ENCODE measurements at regions not wholly inside any gene's neighbourhood (a gene's known extent, or its start where the extent isn't known, plus 50 kb on each side); places are given as distances from the start of the nearest gene placed in this dataset.

GRCh38 chr7:96562458-96562857 is 147.2 kb downstream of the SEM1 start:
- Histone ChIP-seq H3K23ac (ENCODE audit: insufficient read length, low read depth, low read length) (no peak overlapping the region), H2BK12ac (ENCODE audit: insufficient read length, low read depth, low read length) (no peak overlapping the region), H3K23me2 (ENCODE audit: insufficient read length, low read depth, low read length, poor library complexity, severe bottlenecking) (no peaks in the 10 kb centered on the region), H3K27me3 (ENCODE audit: insufficient read depth, low read length) (no peaks in the 10 kb centered on the region), H2AFZ (ENCODE audit: low read length) (no peak overlapping the region), H4K20me1 (ENCODE audit: control insufficient read depth, insufficient read depth, insufficient read length) (no peaks in the 10 kb centered on the region), H3K79me1 (ENCODE audit: insufficient read depth, low read depth, low read length, poor library complexity, severe bottlenecking) (no peaks in the 10 kb centered on the region), H3K4me1 (ENCODE audit: insufficient read depth, low read length) (no peaks in the 10 kb centered on the region; the same call in 1 of the 2 replicates), H3K27ac (ENCODE audit: insufficient read length, low read depth, low read length) (no peak overlapping the region), H3K14ac (ENCODE audit: insufficient read depth, low read length) (no peak overlapping the region), H3K56ac (ENCODE audit: insufficient read length, low read depth, low read length) (no peak overlapping the region), H2BK20ac (ENCODE audit: low read depth, low read length, poor library complexity, severe bottlenecking) (no peak overlapping the region), H4K91ac (ENCODE audit: insufficient read length, low read depth, low read length) (no peak overlapping the region), H4K8ac (replicated peaks; ENCODE audit: insufficient read length, low read depth, low read length) (no peak overlapping the region), H3K9me3 (ENCODE audit: control insufficient read depth, low read depth, low read length) (no peaks in the 10 kb centered on the region), H3K4me2 (ENCODE audit: insufficient read depth, insufficient read length, low read length) (no peak overlapping the region), H2AK5ac (ENCODE audit: insufficient read length, low read length) (no peak overlapping the region), H2BK120ac (ENCODE audit: low read depth, low read length, poor library complexity, severe bottlenecking) (no peak overlapping the region), H3K4ac (ENCODE audit: low read depth, low read length) (no peak overlapping the region), H2BK5ac (ENCODE audit: insufficient read length, low read length) (no peak overlapping the region), H3K9ac (ENCODE audit: extremely low read depth, insufficient read length, low read length) (no peak overlapping the region), H3T11ph (ENCODE audit: low read length) (no peak overlapping the region), H2BK15ac (ENCODE audit: low read depth, low read length) (no peak overlapping the region), H3K18ac (ENCODE audit: insufficient read length, low read depth, low read length) (no peak overlapping the region), H4K5ac (ENCODE audit: insufficient read length, low read depth, low read length) (no peak overlapping the region), H3K79me2 (ENCODE audit: insufficient read depth, low read length) (no peaks in the 10 kb centered on the region)
- whole genome bisulfite sequencing (ENCODE audit: extremely low coverage, insufficient read length, low lambda C conversion rate): no CpG with 5 or more reads among the region's 4 CpGs
- Mint-ChIP-seq H3K36me3 (ENCODE audit: insufficient read depth in 1 of 3, low read depth in 3 of 3) (peaks cover 0 to 8% (median 3%) of the 10 kb centered on the region in 3 experiments; a peak in 3 of 7 replicates), H3K27me3 (ENCODE audit: low read depth) (no peaks in the 10 kb centered on the region; the same call in 1 of the 2 replicates), H3K9me3 (peaks cover 5 to 6% of the 10 kb centered on the region in 2 experiments; a peak in 4 of 5 replicates), H3K4me3 (no peak overlapping the region), H3K4me1 (0 out of 4 replicates have a peak, but pooled peaks cover 0 to 5% of the 10 kb centered on the region in 2 experiments), H3K27ac (no peak overlapping the region)
- no peak for DNase-seq
- TF ChIP-seq, protein P1, sequence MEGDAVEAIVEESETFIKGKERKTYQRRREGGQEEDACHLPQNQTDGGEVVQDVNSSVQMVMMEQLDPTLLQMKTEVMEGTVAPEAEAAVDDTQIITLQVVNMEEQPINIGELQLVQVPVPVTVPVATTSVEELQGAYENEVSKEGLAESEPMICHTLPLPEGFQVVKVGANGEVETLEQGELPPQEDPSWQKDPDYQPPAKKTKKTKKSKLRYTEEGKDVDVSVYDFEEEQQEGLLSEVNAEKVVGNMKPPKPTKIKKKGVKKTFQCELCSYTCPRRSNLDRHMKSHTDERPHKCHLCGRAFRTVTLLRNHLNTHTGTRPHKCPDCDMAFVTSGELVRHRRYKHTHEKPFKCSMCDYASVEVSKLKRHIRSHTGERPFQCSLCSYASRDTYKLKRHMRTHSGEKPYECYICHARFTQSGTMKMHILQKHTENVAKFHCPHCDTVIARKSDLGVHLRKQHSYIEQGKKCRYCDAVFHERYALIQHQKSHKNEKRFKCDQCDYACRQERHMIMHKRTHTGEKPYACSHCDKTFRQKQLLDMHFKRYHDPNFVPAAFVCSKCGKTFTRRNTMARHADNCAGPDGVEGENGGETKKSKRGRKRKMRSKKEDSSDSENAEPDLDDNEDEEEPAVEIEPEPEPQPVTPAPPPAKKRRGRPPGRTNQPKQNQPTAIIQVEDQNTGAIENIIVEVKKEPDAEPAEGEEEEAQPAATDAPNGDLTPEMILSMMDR (conservative IDR thresholded peaks at IDR 0.05): no peak
